ENCODE measurements at regions not wholly inside any gene's neighbourhood (a gene's known extent, or its start where the extent isn't known, plus 50 kb on each side); places are given as distances from the start of the nearest gene placed in this dataset.

DNA sequence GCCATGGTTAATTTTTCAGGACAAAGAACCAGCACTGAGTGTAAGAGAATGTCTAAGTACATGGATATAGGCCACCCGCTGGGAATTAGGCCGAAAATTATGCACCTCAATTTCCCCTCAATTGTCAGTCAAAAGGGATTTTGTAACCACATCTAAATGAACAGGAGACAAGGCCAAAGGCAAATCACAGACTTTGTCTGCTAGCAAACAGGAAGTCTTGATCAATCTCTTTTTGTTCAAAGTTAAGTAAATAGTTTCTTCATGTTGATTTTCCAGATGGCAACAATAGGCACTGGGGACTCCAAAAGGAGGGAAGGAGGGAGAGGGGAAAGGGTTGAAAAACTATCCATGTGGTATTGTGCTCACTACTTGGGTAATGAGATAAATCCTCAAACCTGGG, 276.0 kb downstream of the COG6 start:
- Histone ChIP-seq H3K79me2 (replicated peaks; ENCODE audit: insufficient read depth) (no peaks in the 10 kb centered on the region), H3K36me3 (ENCODE audit: insufficient read depth) (no peaks in the 10 kb centered on the region), H3K9me2 (ENCODE audit: insufficient read depth) (no peaks in the 10 kb centered on the region), H3F3A (replicated peaks; ENCODE audit: low read depth) (no peaks in the 10 kb centered on the region), H3K27me3 (ENCODE audit: insufficient read depth) (no peaks in the 10 kb centered on the region), H2AFZ (0 out of 2 replicates have a peak overlapping the region, but pooled peaks have one; percentile 0), H3K4me3 (no peak overlapping the region), H4K20me1 (replicated peaks; ENCODE audit: insufficient read depth) (no peaks in the 10 kb centered on the region), H3K4me1 (ENCODE audit: insufficient read depth) (no peaks in the 10 kb centered on the region; the same call in 1 of the 2 replicates), H3K27ac (ENCODE audit: low read depth) (no peak overlapping the region), H3K4me2 (no peak overlapping the region)
- peaks cover 2% of the 10 kb centered on the region; the same call in 1 of the 3 replicates for H3K9me3 Mint-ChIP-seq
- no peak overlapping the region for H3K27ac Mint-ChIP-seq
- ATAC-seq (no peak), DNase-seq (ENCODE audit: low spot score) (peak; percentile 4)
- no peaks in the 10 kb centered on the region for H3K36me3 Mint-ChIP-seq (ENCODE audit: low read depth)
- H3K4me3 Mint-ChIP-seq, result no peak overlapping the region
- H3K27me3 Mint-ChIP-seq (ENCODE audit: insufficient read depth, low read depth, poor library complexity), result no peaks in the 10 kb centered on the region
- TF ChIP-seq, protein P1, sequence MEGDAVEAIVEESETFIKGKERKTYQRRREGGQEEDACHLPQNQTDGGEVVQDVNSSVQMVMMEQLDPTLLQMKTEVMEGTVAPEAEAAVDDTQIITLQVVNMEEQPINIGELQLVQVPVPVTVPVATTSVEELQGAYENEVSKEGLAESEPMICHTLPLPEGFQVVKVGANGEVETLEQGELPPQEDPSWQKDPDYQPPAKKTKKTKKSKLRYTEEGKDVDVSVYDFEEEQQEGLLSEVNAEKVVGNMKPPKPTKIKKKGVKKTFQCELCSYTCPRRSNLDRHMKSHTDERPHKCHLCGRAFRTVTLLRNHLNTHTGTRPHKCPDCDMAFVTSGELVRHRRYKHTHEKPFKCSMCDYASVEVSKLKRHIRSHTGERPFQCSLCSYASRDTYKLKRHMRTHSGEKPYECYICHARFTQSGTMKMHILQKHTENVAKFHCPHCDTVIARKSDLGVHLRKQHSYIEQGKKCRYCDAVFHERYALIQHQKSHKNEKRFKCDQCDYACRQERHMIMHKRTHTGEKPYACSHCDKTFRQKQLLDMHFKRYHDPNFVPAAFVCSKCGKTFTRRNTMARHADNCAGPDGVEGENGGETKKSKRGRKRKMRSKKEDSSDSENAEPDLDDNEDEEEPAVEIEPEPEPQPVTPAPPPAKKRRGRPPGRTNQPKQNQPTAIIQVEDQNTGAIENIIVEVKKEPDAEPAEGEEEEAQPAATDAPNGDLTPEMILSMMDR (conservative IDR thresholded peaks at IDR 0.05; ENCODE audit: low read depth in 2 of 2), result no peak
- no peak for TF ChIP-seq JUNB (IDR thresholded peaks at IDR 0.05; ENCODE audit: unreplicated experiment)
- TF ChIP-seq, protein P2, sequence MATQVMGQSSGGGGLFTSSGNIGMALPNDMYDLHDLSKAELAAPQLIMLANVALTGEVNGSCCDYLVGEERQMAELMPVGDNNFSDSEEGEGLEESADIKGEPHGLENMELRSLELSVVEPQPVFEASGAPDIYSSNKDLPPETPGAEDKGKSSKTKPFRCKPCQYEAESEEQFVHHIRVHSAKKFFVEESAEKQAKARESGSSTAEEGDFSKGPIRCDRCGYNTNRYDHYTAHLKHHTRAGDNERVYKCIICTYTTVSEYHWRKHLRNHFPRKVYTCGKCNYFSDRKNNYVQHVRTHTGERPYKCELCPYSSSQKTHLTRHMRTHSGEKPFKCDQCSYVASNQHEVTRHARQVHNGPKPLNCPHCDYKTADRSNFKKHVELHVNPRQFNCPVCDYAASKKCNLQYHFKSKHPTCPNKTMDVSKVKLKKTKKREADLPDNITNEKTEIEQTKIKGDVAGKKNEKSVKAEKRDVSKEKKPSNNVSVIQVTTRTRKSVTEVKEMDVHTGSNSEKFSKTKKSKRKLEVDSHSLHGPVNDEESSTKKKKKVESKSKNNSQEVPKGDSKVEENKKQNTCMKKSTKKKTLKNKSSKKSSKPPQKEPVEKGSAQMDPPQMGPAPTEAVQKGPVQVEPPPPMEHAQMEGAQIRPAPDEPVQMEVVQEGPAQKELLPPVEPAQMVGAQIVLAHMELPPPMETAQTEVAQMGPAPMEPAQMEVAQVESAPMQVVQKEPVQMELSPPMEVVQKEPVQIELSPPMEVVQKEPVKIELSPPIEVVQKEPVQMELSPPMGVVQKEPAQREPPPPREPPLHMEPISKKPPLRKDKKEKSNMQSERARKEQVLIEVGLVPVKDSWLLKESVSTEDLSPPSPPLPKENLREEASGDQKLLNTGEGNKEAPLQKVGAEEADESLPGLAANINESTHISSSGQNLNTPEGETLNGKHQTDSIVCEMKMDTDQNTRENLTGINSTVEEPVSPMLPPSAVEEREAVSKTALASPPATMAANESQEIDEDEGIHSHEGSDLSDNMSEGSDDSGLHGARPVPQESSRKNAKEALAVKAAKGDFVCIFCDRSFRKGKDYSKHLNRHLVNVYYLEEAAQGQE (IDR thresholded peaks at IDR 0.05; ENCODE audit: unreplicated experiment), result no peak
- TF ChIP-seq EZH2phosphoT487 (IDR thresholded peaks at IDR 0.05; ENCODE audit: unreplicated experiment), result no peak
- TF ChIP-seq STAT1 (IDR thresholded peaks at IDR 0.05; ENCODE audit: unreplicated experiment), result no peak
- TF ChIP-seq CREB1 (CRISPR knock-in tag; IDR thresholded peaks at IDR 0.05; ENCODE audit: low read depth), result no peak
- TF ChIP-seq, protein P3, sequence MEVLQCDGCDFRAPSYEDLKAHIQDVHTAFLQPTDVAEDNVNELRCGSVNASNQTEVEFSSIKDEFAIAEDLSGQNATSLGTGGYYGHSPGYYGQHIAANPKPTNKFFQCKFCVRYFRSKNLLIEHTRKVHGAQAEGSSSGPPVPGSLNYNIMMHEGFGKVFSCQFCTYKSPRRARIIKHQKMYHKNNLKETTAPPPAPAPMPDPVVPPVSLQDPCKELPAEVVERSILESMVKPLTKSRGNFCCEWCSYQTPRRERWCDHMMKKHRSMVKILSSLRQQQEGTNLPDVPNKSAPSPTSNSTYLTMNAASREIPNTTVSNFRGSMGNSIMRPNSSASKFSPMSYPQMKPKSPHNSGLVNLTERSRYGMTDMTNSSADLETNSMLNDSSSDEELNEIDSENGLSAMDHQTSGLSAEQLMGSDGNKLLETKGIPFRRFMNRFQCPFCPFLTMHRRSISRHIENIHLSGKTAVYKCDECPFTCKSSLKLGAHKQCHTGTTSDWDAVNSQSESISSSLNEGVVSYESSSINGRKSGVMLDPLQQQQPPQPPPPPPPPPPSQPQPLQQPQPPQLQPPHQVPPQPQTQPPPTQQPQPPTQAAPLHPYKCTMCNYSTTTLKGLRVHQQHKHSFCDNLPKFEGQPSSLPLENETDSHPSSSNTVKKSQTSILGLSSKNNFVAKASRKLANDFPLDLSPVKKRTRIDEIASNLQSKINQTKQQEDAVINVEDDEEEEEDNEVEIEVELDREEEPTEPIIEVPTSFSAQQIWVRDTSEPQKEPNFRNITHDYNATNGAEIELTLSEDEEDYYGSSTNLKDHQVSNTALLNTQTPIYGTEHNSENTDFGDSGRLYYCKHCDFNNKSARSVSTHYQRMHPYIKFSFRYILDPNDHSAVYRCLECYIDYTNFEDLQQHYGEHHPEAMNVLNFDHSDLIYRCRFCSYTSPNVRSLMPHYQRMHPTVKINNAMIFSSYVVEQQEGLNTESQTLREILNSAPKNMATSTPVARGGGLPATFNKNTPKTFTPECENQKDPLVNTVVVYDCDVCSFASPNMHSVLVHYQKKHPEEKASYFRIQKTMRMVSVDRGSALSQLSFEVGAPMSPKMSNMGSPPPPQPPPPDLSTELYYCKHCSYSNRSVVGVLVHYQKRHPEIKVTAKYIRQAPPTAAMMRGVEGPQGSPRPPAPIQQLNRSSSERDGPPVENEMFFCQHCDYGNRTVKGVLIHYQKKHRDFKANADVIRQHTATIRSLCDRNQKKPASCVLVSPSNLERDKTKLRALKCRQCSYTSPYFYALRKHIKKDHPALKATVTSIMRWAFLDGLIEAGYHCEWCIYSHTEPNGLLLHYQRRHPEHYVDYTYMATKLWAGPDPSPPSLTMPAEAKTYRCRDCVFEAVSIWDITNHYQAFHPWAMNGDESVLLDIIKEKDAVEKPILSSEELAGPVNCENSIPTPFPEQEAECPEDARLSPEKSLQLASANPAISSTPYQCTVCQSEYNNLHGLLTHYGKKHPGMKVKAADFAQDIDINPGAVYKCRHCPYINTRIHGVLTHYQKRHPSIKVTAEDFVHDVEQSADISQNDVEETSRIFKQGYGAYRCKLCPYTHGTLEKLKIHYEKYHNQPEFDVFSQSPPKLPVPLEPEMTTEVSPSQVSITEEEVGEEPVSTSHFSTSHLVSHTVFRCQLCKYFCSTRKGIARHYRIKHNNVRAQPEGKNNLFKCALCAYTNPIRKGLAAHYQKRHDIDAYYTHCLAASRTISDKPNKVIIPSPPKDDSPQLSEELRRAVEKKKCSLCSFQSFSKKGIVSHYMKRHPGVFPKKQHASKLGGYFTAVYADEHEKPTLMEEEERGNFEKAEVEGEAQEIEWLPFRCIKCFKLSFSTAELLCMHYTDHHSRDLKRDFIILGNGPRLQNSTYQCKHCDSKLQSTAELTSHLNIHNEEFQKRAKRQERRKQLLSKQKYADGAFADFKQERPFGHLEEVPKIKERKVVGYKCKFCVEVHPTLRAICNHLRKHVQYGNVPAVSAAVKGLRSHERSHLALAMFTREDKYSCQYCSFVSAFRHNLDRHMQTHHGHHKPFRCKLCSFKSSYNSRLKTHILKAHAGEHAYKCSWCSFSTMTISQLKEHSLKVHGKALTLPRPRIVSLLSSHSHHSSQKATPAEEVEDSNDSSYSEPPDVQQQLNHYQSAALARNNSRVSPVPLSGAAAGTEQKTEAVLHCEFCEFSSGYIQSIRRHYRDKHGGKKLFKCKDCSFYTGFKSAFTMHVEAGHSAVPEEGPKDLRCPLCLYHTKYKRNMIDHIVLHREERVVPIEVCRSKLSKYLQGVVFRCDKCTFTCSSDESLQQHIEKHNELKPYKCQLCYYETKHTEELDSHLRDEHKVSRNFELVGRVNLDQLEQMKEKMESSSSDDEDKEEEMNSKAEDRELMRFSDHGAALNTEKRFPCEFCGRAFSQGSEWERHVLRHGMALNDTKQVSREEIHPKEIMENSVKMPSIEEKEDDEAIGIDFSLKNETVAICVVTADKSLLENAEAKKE (CRISPR knock-in tag; IDR thresholded peaks at IDR 0.05), result no peak
- no peak for TF ChIP-seq EZH2 (IDR thresholded peaks at IDR 0.05; ENCODE audit: low read depth, unreplicated experiment)
- no peak for TF ChIP-seq POLR2AphosphoS5 (IDR thresholded peaks at IDR 0.05; ENCODE audit: low read depth)
- TF ChIP-seq ZNF114 (CRISPR knock-in tag; IDR thresholded peaks at IDR 0.05), result no peak
- TF ChIP-seq NANOG (IDR thresholded peaks at IDR 0.05; ENCODE audit: borderline replicate concordance), result no peak
- TF ChIP-seq, protein P4, sequence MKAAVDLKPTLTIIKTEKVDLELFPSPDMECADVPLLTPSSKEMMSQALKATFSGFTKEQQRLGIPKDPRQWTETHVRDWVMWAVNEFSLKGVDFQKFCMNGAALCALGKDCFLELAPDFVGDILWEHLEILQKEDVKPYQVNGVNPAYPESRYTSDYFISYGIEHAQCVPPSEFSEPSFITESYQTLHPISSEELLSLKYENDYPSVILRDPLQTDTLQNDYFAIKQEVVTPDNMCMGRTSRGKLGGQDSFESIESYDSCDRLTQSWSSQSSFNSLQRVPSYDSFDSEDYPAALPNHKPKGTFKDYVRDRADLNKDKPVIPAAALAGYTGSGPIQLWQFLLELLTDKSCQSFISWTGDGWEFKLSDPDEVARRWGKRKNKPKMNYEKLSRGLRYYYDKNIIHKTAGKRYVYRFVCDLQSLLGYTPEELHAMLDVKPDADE (IDR thresholded peaks at IDR 0.05), result no peak
- no peak for TF ChIP-seq ZNF331 (CRISPR knock-in tag; IDR thresholded peaks at IDR 0.05; ENCODE audit: low read depth)
- H3K4me1 Mint-ChIP-seq, result peaks cover 7% of the 10 kb centered on the region

Measured in GM23338 (cell line).